SK-MEL-5 (cell line): ENCODE measurements at regions not wholly inside any gene's neighbourhood (a gene's known extent, or its start where the extent isn't known, plus 50 kb on each side); places are given as distances from the start of the nearest gene placed in this dataset.
A peak's percentile ranks its signal among the peaks of the same experiment; 100 is the strongest.
"Not testable (repeated sequence)": the region's sequence is repeated elsewhere in the genome, so short reads cannot be mapped to it uniquely, and the experiment has no call there.

Experiments
- DNase-seq: peaks from one replicate; pipeline ENCODE4 v3.0.0-alpha.2; 2016; ENCODE audit warnings: low read depth, low spot score
- in situ Hi-C: cut with HindIII; loops from 2 replicates; pipeline ENCODE4 v1.10.0; 2016; ENCODE audit warnings: low sequenced_read_pairs, high pct_unique_total_duplicates, low pct_unique_long_range_greater_than_20kb
- small RNA-seq, 2 experiments: library from RNA; depleted of rRNA; stranded (forward); fragments of <200 nt; gene quantifications; one replicate each; pipeline ENCODE3, GENCODE V24; 2014

DNA sequence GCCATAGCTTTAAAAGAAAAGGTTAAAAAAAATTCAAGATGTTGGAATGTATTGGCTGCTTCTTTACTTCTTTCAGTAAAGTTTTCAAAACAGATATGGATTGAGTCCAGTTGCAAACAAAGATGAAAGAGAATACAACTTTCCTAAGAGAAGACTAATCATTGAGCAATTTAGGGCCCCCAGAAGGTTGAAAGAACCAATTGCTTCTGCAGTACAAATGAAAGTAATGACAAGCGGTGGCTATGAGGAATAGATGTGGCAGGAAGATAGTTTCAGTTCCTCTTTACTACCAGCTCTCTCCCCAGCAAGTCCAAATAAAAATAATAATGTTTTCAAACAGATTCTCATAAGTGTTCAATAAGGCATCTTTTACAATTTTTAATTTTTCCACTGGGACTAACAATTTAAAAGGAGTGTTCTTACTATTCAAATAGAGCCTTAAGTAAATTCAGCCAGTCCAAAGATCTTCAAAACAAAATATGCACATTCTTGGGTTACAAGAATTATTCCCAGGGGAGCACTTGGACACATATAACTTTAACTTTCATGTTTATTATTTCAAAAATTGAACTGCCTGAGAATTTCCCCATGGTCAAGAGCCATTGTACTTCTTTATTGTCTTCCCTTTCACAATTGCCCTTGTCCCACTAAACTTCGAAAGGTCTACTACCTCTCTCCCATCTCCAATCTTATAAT lies 62.3 kb upstream of the PPP1R12A start:
- in situ Hi-C loops: no loop called here
- no peak for DNase-seq

DNA sequence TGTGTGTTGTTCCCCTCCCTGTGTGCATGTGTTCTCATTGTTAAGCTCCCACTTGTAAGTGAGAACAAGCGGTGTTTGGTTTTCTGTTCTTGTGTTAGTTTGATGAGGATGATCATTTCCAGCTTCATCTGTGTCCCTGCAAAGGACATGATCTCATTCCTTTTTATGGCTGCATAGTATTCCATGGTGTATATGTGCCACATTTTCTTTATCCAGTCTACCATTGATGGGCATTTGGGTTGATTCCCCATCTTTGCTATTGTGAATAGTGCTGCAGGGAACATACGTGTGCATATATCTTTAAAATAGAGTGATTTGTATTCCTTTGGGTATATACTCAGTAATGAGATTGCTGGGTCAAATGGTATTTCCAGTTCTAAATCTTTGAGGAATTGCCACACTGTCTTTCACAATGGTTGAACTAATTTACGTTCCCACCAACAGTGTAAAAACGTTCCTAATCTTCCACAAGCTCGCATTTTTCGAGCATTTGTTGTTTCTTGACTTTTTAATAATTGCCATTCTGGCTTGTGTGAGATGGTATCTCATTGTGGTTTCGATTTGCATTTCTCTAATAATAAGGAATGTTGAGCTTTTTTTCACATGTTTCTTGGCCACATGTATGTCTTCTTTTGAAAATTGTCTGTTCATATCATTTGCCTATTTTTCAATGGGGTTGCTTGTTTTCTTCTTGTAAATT lies 60.6 kb upstream of the PPP1R12A start:
- DNase-seq, in situ Hi-C loops: not testable (repeated sequence)

DNA sequence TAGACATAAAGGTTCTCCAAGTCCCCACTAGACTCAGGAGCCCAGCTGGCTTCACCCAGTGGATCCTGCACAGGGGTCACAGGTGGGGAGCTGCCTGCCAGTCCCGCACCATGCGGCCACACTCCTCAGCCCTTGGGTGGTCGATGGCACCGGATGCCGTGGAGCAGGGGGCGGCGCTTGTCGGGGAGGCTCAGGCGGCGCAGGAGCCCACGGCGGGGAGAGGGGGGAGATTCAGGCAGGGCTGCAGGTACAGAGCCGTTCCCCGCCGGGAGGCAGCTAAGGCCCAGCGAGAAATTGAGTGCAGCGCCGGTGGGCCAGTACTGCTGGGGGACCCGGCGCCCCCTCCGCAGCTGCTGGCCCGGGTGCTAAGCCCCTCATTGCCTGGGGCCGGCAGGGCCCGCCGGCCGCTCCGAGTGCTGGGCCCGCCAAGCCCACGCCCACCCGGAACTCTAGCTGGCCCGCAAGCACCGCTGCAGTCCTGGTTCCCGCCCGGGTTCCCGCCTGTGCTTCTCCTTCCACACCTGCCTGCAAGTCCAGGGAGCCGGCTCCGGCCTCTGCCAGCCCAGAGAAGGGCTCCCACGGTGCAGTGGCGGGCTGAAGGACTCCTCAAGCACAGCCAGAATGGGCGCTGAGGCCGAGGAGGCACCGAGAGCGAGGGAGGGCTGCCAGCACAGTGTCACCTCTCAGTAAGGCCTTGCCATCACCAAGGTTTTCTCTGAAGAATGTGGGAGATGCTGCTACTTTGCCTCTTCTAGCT lies 58.4 kb upstream of the PPP1R12A start:
- no peak for DNase-seq
- in situ Hi-C loops: no loop called here

DNA sequence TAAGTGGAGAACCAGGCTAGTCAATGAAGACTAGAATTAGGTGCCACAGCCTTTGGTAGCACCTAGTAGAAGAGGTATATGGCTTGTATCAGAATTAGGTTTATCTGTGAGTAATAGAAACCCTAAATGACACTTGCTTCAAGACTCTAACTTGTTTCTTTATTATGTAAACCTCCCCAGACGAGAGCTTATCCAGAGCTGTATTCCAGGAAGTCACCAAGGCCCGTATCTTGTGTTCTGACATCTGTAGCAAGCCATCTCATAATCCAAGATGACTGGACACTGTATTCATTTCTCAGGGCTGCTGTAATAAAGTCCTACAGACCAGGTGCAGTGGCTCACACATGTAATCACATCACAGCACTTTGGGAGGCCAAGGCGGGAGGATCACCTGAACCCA lies 56.7 kb upstream of the PPP1R12A start:
- in situ Hi-C loops: no loop called here
- DNase-seq: no peak

DNA sequence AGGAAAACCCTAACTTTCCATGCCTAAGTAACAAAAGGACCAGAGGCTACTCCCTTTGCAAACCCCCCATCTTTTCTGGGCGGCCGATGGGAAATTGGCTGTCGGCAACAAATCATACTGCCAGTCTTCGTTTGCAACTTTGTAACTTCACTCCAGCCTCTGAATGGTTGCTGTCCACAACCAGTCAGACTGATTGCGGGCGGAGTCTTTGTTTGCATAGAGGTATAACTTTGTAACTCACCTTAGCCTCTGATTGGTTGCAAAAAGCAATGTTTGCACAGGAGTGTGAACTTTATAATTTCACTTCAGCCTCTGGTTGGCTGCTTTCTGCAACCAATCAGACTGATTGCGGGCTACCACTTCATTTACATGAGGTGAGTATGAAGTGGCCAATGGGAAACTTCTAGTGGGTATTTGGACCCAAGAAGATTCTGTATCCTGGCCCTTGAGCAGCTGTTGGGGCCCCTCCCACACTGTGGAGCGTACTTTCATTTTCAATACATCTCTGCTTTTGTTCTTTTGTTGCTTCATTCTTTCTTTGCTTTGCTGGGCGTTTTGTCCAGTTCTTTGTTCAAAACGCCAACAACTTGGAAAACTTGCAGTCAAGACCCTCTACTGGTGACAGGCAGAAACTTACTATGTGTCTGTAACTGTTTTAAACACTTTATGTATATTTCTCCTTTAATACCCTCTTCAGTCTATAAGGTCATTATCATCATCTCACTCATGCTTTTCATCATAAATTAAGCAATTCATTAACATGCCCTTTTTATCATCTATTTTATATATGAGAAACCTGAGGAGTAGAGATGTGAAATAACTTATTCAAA lies 55.8 kb upstream of the PPP1R12A start:
- in situ Hi-C loops: not testable (repeated sequence)
- peak; percentile 24 for DNase-seq

DNA sequence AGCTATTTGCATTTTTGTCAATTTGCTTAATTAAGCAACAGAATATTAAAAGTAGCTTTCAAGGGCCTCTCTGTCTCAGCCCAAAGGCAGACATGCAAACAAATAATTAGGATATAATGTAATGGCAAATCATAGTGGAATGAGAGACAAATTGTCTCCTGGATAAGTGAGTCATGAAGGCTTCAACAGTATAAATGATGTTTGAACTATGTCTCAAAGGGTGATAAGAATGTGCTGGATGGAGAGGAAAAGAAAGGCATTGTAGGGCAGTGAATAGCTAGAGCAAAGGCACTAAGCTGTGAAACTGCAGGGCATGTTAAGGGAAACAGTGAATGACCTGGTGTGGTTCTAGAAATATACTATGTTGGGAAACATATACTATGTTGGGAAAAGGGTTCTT lies 53.5 kb upstream of the PPP1R12A start:
- in situ Hi-C loops: no loop called here
- no peak for DNase-seq

DNA sequence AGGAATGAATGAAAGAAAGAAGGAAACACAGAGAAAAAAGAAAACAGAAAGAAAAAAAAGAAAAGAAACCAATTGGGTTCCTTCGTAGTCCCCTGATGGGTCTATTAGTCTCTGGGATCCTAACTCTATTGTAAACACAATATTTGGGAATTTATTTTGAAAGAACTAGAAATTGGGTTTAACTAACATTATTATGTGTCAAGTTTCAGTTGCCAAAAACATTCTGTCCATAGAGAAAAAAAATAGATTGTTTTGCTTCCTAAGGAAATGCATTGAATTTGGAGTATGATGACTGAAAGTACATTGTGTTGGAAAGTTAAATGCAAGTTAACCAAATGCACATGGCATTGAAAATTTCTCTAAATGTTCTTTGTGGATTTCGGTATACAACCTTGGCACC lies 52.8 kb upstream of the PPP1R12A start:
- in situ Hi-C loops: no loop called here
- DNase-seq: no peak

Small RNA genes in the stretch of these regions (small RNA-seq; reads per million reads assigned to genes)
- 0 reads per million in 2 experiments for gene SNRPGP20
